ENCODE measurements at regions not wholly inside any gene's neighbourhood (a gene's known extent, or its start where the extent isn't known, plus 50 kb on each side); places are given as distances from the start of the nearest gene placed in this dataset.

- no peaks in the 10 kb centered on the region for H3K4me1 ChIP-seq (ENCODE audit: control insufficient read depth, insufficient read depth, low read length)
- no peaks in the 10 kb centered on the region for H3K36me3 ChIP-seq (ENCODE audit: control insufficient read depth, insufficient read depth, low read length)
- BruUV-seq (replicated peaks): no TSS peak
- intact Hi-C loops (cut with micrococcal nuclease; ENCODE audit: unreplicated experiment): no loop called here
- no peak for ATAC-seq
- TF ChIP-seq REST (IDR thresholded peaks at IDR 0.05; ENCODE audit: insufficient read depth in 1 of 2, low read depth in 2 of 2, low read length in 1 of 2): no peak
- TF ChIP-seq POLR2AphosphoS5 (IDR thresholded peaks at IDR 0.05; ENCODE audit: low read depth, low read length): no peak
- TF ChIP-seq SIN3A (IDR thresholded peaks at IDR 0.05; ENCODE audit: borderline replicate concordance, insufficient read depth, low read depth, low read length): no peak
- no peak for TF ChIP-seq TCF7L2 (IDR thresholded peaks at IDR 0.05; ENCODE audit: low read depth, low read length)
- TF ChIP-seq, protein P1, sequence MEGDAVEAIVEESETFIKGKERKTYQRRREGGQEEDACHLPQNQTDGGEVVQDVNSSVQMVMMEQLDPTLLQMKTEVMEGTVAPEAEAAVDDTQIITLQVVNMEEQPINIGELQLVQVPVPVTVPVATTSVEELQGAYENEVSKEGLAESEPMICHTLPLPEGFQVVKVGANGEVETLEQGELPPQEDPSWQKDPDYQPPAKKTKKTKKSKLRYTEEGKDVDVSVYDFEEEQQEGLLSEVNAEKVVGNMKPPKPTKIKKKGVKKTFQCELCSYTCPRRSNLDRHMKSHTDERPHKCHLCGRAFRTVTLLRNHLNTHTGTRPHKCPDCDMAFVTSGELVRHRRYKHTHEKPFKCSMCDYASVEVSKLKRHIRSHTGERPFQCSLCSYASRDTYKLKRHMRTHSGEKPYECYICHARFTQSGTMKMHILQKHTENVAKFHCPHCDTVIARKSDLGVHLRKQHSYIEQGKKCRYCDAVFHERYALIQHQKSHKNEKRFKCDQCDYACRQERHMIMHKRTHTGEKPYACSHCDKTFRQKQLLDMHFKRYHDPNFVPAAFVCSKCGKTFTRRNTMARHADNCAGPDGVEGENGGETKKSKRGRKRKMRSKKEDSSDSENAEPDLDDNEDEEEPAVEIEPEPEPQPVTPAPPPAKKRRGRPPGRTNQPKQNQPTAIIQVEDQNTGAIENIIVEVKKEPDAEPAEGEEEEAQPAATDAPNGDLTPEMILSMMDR (IDR thresholded peaks at IDR 0.05): peak; percentile 50
- H3K27me3 ChIP-seq (ENCODE audit: control insufficient read depth, insufficient read depth, low read length): no peaks in the 10 kb centered on the region
- in situ Hi-C loops (cut with HindIII; ENCODE audit: low pct_unique_long_range_greater_than_20kb, low sequenced_read_pairs): loop anchor here (25.0 kb wide), 2 partner anchors 292 to 717 kb away; no protein-coding TSS in a partner anchor
- no peaks in the 10 kb centered on the region for H3K9me3 ChIP-seq (ENCODE audit: control insufficient read depth, insufficient read depth, low read depth, low read length)
- POLR2A ChIA-PET: no interaction called here
- CTCF ChIA-PET: interaction anchor here (0.6 to 1.4 kb wide), 3 partner anchors 24 to 292 kb away, joined by 3 to 9 read pairs (median 8); no protein-coding TSS in a partner anchor
- DNase-seq (ENCODE audit: low read depth, low spot score): peak; percentile 12
- no peak overlapping the region for H3K27ac ChIP-seq (ENCODE audit: low read length)
- H3K4me3 ChIP-seq (ENCODE audit: low read depth in 2 of 2, low read length in 2 of 2): no peak overlapping the region
These were observed 94.6 kb downstream of the ZPLD1 start for GRCh38 chr3:102529452-102529851.

DNA sequence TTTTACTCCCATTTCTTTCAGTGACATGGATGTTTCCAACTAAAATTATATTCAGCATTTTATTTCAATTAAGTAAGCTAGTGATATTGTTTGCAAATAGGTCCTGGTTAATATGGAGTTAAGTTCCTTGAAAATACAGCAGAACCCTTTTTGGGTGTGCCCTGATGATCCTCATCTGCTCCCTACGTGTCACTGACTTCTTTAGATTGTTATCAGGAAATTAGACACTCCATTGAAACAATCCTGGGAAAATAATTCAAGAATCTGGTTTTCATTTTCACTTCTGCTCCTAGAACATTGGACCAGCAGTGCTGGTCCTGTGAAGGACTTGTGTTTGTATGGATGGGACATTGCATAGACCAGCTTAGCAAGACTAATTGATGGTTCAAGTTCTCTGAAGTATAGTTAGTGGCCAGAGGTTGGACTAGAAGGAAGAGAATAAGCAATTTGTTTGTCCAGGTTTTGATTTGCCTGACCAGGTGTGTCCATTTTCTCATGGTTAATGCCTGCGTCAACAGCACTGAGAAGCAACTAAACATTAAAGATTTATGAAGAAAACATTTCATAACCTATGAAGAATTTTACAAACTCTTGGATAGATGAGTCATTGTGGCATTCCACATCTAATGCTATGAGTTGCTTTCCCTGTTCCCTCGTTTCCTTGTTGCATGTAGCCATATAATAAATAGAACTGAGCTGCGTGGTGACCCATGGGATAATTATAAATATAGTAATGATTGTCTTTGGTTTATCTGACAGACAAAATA lies 95.8 kb downstream of the ZPLD1 start:
- ChIA-PET POLR2A (no interaction called here), CTCF (no interaction called here)
- DNase-seq (ENCODE audit: low read depth, low spot score) (no peak), ATAC-seq (no peak)
- no peaks in the 10 kb centered on the region for H3K36me3 ChIP-seq (ENCODE audit: control insufficient read depth, insufficient read depth, low read length)
- H3K27ac ChIP-seq (ENCODE audit: low read length): no peak overlapping the region
- no peak for TF ChIP-seq POLR2AphosphoS5 (IDR thresholded peaks at IDR 0.05; ENCODE audit: low read depth, low read length)
- TF ChIP-seq REST (IDR thresholded peaks at IDR 0.05; ENCODE audit: insufficient read depth in 1 of 2, low read depth in 2 of 2, low read length in 1 of 2): no peak
- TF ChIP-seq, protein P1 (IDR thresholded peaks at IDR 0.05): no peak
- TF ChIP-seq TCF7L2 (IDR thresholded peaks at IDR 0.05; ENCODE audit: low read depth, low read length): no peak
- no peak for TF ChIP-seq SIN3A (IDR thresholded peaks at IDR 0.05; ENCODE audit: borderline replicate concordance, insufficient read depth, low read depth, low read length)
- in situ Hi-C loops (cut with HindIII; ENCODE audit: low pct_unique_long_range_greater_than_20kb, low sequenced_read_pairs): loop anchor here (25.0 kb wide), 2 partner anchors 293 to 718 kb away; no protein-coding TSS in a partner anchor
- no peaks in the 10 kb centered on the region for H3K4me1 ChIP-seq (ENCODE audit: control insufficient read depth, insufficient read depth, low read length)
- H3K9me3 ChIP-seq (ENCODE audit: control insufficient read depth, insufficient read depth, low read depth, low read length): no peaks in the 10 kb centered on the region
- intact Hi-C loops (cut with micrococcal nuclease; ENCODE audit: unreplicated experiment): no loop called here
- no peaks in the 10 kb centered on the region for H3K27me3 ChIP-seq (ENCODE audit: control insufficient read depth, insufficient read depth, low read length)
- BruUV-seq (replicated peaks): no TSS peak
- H3K4me3 ChIP-seq (ENCODE audit: low read depth in 2 of 2, low read length in 2 of 2): no peak overlapping the region
